ENCODE measurements at regions not wholly inside any gene's neighbourhood (a gene's known extent, or its start where the extent isn't known, plus 50 kb on each side); places are given as distances from the start of the nearest gene placed in this dataset.

DNA sequence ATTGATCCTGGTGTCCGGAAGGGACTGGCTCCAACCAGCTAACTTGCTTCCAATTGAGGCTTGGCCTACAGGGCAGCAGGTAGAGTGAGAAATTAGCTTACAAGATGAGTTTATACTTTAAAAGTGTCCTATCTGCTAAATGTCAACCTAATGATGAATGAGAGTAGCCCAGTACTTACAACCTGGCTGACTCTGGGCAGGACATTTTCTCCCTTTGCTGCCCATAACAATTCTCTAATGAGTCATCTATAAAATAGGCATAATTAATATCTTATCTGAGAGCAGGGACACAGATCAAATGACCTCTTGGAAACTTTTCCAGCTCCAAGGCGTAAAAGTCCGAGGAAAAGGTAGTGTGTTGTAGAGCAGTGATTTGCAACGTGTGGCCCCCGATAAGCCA lies 398.4 kb upstream of the BOD1L1 start:
- H3K79me2 ChIP-seq (ENCODE audit: low read depth), result no peaks in the 10 kb centered on the region
- no peak overlapping the region for H3K27ac ChIP-seq
- no peaks in the 10 kb centered on the region for H3F3A ChIP-seq (ENCODE audit: low read depth)
- no peaks in the 10 kb centered on the region for H3K9me3 ChIP-seq (ENCODE audit: low read depth)
- no peak overlapping the region for H2AFZ ChIP-seq (replicated peaks)
- H3K4me3 ChIP-seq, result no peak overlapping the region
- no peak overlapping the region for H3K9ac ChIP-seq
- DNase-seq (ENCODE audit: low spot score), result no peak
- no peak overlapping the region for H3K27ac Mint-ChIP-seq
- no peaks in the 10 kb centered on the region for H4K20me1 ChIP-seq (ENCODE audit: low read depth)
- no peaks in the 10 kb centered on the region for H3K27me3 ChIP-seq
- H3K27me3 Mint-ChIP-seq (ENCODE audit: insufficient read depth, low read depth), result peaks cover 8% of the 10 kb centered on the region
- no peaks in the 10 kb centered on the region for H3K36me3 Mint-ChIP-seq
- H3K9me3 Mint-ChIP-seq, result no peaks in the 10 kb centered on the region
- no peaks in the 10 kb centered on the region for H3K36me3 ChIP-seq
- peaks cover 13% of the 10 kb centered on the region for H3K4me1 ChIP-seq
- no peak overlapping the region for H3K4me3 Mint-ChIP-seq
- H3K4me2 ChIP-seq, result no peak overlapping the region
- peaks cover 25% of the 10 kb centered on the region for H3K4me1 Mint-ChIP-seq
- TF ChIP-seq, protein P1, sequence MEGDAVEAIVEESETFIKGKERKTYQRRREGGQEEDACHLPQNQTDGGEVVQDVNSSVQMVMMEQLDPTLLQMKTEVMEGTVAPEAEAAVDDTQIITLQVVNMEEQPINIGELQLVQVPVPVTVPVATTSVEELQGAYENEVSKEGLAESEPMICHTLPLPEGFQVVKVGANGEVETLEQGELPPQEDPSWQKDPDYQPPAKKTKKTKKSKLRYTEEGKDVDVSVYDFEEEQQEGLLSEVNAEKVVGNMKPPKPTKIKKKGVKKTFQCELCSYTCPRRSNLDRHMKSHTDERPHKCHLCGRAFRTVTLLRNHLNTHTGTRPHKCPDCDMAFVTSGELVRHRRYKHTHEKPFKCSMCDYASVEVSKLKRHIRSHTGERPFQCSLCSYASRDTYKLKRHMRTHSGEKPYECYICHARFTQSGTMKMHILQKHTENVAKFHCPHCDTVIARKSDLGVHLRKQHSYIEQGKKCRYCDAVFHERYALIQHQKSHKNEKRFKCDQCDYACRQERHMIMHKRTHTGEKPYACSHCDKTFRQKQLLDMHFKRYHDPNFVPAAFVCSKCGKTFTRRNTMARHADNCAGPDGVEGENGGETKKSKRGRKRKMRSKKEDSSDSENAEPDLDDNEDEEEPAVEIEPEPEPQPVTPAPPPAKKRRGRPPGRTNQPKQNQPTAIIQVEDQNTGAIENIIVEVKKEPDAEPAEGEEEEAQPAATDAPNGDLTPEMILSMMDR (IDR thresholded peaks at IDR 0.05), result no peak
- no peak for TF ChIP-seq EZH2phosphoT487 (IDR thresholded peaks at IDR 0.05)
- TF ChIP-seq EZH2 (IDR thresholded peaks at IDR 0.05), result no peak

DNA sequence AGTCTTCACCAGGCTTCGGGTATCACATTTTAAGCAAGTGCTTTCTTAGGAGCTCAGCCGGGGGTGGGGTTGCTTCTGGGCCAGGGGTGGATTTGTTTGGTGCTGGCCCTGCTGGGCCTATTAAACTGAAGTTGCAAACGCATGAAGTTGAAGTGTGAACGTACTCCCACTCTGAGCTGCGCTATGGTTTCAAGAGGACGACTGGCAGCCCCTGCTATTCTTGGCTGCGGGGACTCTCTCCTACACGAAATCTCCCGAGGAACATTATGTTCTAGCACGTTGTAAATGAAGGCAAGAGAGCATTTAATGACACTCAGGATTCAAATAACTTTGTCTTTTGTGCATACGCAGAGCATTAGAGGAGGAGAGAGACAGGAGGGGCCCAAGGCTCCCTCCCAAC lies 401.3 kb upstream of the BOD1L1 start:
- Histone ChIP-seq H2AFZ (replicated peaks) (peak overlapping the region; percentile 17), H3K4me3 (no peak overlapping the region), H3F3A (ENCODE audit: low read depth) (no peaks in the 10 kb centered on the region), H3K9ac (no peak overlapping the region), H3K27ac (no peak overlapping the region), H3K27me3 (no peaks in the 10 kb centered on the region), H3K79me2 (ENCODE audit: low read depth) (no peaks in the 10 kb centered on the region), H4K20me1 (ENCODE audit: low read depth) (no peaks in the 10 kb centered on the region), H3K9me3 (ENCODE audit: low read depth) (no peaks in the 10 kb centered on the region), H3K36me3 (no peaks in the 10 kb centered on the region), H3K4me2 (no peak overlapping the region), H3K4me1 (peaks cover 10% of the 10 kb centered on the region)
- Mint-ChIP-seq H3K9me3 (no peaks in the 10 kb centered on the region), H3K27ac (no peak overlapping the region), H3K4me1 (peaks cover 13% of the 10 kb centered on the region), H3K36me3 (no peaks in the 10 kb centered on the region), H3K4me3 (no peak overlapping the region), H3K27me3 (ENCODE audit: insufficient read depth, low read depth) (peaks cover 3% of the 10 kb centered on the region)
- no peak for DNase-seq (ENCODE audit: low spot score)
- TF ChIP-seq EZH2phosphoT487 (IDR thresholded peaks at IDR 0.05) (no peak), EZH2 (IDR thresholded peaks at IDR 0.05) (no peak)
- TF ChIP-seq, protein P1 (IDR thresholded peaks at IDR 0.05), result no peak

DNA sequence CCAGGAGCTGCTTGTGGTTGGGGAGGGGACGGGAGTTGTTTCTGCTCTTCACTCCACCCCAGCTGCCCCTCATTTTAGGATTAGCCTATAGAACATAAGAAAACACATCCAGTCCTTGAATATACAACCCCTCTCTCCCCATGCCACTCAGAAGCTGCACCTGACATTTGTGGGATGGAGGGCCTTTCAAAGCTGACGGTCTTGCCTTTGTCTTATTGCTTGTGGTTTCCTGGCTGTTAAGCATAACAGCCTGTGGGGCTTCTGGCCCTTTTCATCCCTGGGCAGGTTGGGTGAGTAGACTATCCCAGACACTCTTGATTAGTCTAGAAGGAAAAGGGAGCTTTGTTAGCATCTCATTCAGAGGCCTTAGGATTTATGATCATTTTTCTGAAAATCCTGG lies 407.6 kb upstream of the BOD1L1 start:
- Mint-ChIP-seq H3K4me1 (no peaks in the 10 kb centered on the region), H3K27me3 (ENCODE audit: insufficient read depth, low read depth) (no peaks in the 10 kb centered on the region), H3K27ac (no peak overlapping the region), H3K4me3 (no peak overlapping the region), H3K9me3 (peaks cover 3% of the 10 kb centered on the region), H3K36me3 (no peaks in the 10 kb centered on the region)
- Histone ChIP-seq H3K4me1 (no peaks in the 10 kb centered on the region), H3K4me3 (no peak overlapping the region), H2AFZ (replicated peaks) (no peak overlapping the region), H3K36me3 (no peaks in the 10 kb centered on the region), H4K20me1 (ENCODE audit: low read depth) (no peaks in the 10 kb centered on the region), H3K9ac (no peak overlapping the region), H3K4me2 (no peak overlapping the region), H3K27ac (no peak overlapping the region), H3K9me3 (ENCODE audit: low read depth) (no peaks in the 10 kb centered on the region), H3K27me3 (no peaks in the 10 kb centered on the region), H3K79me2 (ENCODE audit: low read depth) (no peaks in the 10 kb centered on the region), H3F3A (ENCODE audit: low read depth) (no peaks in the 10 kb centered on the region)
- TF ChIP-seq EZH2 (IDR thresholded peaks at IDR 0.05), result no peak
- TF ChIP-seq, protein P1 (IDR thresholded peaks at IDR 0.05), result no peak
- TF ChIP-seq EZH2phosphoT487 (IDR thresholded peaks at IDR 0.05), result no peak
- DNase-seq (ENCODE audit: low spot score), result no peak
